ENCODE measurements at regions not wholly inside any gene's neighbourhood (a gene's known extent, or its start where the extent isn't known, plus 50 kb on each side); places are given as distances from the start of the nearest gene placed in this dataset.

- intact Hi-C loops (cut with micrococcal nuclease): no loop called here
These were observed 200.8 kb upstream of the HMGA2 start for GRCh38 chr12:65623507-65623906.

GRCh38 chr12:65624554-65625086 is 199.7 kb upstream of the HMGA2 start:
- intact Hi-C loops (cut with micrococcal nuclease): no loop called here

- intact Hi-C loops (cut with micrococcal nuclease): no loop called here
These were observed 196.2 kb upstream of the HMGA2 start for GRCh38 chr12:65628061-65628460.

- intact Hi-C loops (cut with micrococcal nuclease): no loop called here
These were observed 193.7 kb upstream of the HMGA2 start for GRCh38 chr12:65630555-65630954.

GRCh38 chr12:65631621-65632111 is 192.6 kb upstream of the HMGA2 start:
- intact Hi-C loops (cut with micrococcal nuclease): no loop called here

GRCh38 chr12:65632131-65632855 is 192.0 kb upstream of the HMGA2 start:
- intact Hi-C loops (cut with micrococcal nuclease): no loop called here

GRCh38 chr12:65634061-65634460 is 190.2 kb upstream of the HMGA2 start:
- intact Hi-C loops (cut with micrococcal nuclease): no loop called here

- intact Hi-C loops (cut with micrococcal nuclease): no loop called here
These were observed 189.5 kb upstream of the HMGA2 start for GRCh38 chr12:65634626-65635331.

GRCh38 chr12:65636436-65636835 is 187.8 kb upstream of the HMGA2 start:
- intact Hi-C loops (cut with micrococcal nuclease): no loop called here

- intact Hi-C loops (cut with micrococcal nuclease): no loop called here
These were observed 187.1 kb upstream of the HMGA2 start for GRCh38 chr12:65637150-65637549.

GRCh38 chr12:65637774-65638173 is 186.5 kb upstream of the HMGA2 start:
- intact Hi-C loops (cut with micrococcal nuclease): no loop called here

GRCh38 chr12:65638324-65638723 is 186.0 kb upstream of the HMGA2 start:
- intact Hi-C loops (cut with micrococcal nuclease): no loop called here

GRCh38 chr12:65640489-65640901 is 183.8 kb upstream of the HMGA2 start:
- intact Hi-C loops (cut with micrococcal nuclease): no loop called here

GRCh38 chr12:65642061-65642661 is 182.1 kb upstream of the HMGA2 start:
- intact Hi-C loops (cut with micrococcal nuclease): no loop called here

- intact Hi-C loops (cut with micrococcal nuclease): no loop called here
These were observed 181.1 kb upstream of the HMGA2 start for GRCh38 chr12:65643171-65643570.

GRCh38 chr12:65643595-65644386 is 180.5 kb upstream of the HMGA2 start:
- intact Hi-C loops (cut with micrococcal nuclease): no loop called here

GRCh38 chr12:65646127-65646643 is 178.1 kb upstream of the HMGA2 start:
- intact Hi-C loops (cut with micrococcal nuclease): no loop called here

- intact Hi-C loops (cut with micrococcal nuclease): no loop called here
These were observed 177.2 kb upstream of the HMGA2 start for GRCh38 chr12:65647074-65647473.

- intact Hi-C loops (cut with micrococcal nuclease): no loop called here
These were observed 175.8 kb upstream of the HMGA2 start for GRCh38 chr12:65648461-65648860.

GRCh38 chr12:65649126-65649525 is 175.2 kb upstream of the HMGA2 start:
- intact Hi-C loops (cut with micrococcal nuclease): no loop called here

GRCh38 chr12:65651060-65651459 is 173.2 kb upstream of the HMGA2 start:
- intact Hi-C loops (cut with micrococcal nuclease): no loop called here
